ENCODE measurements at regions not wholly inside any gene's neighbourhood (a gene's known extent, or its start where the extent isn't known, plus 50 kb on each side); places are given as distances from the start of the nearest gene placed in this dataset.

DNA sequence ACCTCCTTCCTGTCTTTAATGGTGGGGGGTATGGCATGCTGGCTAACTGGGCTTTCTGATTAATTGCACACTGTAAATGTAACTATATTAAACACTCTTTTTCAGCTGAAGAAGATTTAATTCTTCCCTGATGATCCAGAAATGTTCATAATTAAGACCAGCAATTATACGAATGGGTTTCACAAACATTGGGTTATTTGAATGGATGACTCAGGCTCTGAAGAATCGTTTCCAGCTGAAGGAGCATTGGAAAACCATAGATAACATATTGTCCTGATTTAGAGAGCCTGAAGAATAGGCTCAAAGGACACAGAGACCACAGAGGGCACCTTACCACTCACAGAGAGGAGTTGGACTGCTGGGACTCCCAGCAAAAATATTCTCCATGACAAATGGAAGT is 130.7 kb upstream of the SSTR4 start:
- H3K4me3 ChIP-seq (replicated peaks; ENCODE audit: low read depth, low read length), result no peak overlapping the region
- DNase-seq (ENCODE audit: low read depth), result no peak
- TF ChIP-seq CTCF (IDR thresholded peaks at IDR 0.05; ENCODE audit: low read length, missing control alignments), result no peak

GRCh38 chr20:22904905-22905304 is 130.2 kb upstream of the SSTR4 start:
- no peak for DNase-seq (ENCODE audit: low read depth)
- no peak for TF ChIP-seq CTCF (IDR thresholded peaks at IDR 0.05; ENCODE audit: low read length, missing control alignments)
- H3K4me3 ChIP-seq (replicated peaks; ENCODE audit: low read depth, low read length), result no peak overlapping the region

DNA sequence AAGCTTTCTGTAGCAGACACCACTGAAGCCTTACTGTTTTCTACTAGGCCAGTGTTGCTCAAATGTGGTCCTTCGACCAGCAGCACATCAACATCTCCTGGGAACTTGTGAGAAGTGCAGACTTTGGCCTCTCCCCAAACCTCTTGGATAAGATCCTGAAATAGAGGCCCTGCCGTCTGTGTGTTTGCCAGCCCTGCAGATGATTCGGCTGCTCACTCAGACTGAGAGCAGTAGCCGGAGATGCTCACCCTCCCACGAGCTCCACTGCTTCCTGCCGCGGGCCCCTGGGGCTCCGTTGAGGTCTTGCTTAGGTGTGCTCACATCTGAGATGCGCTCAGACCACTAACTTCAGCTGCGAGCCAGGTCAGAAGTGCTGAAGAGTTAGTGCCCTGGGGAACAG is 129.5 kb upstream of the SSTR4 start:
- TF ChIP-seq CTCF (IDR thresholded peaks at IDR 0.05; ENCODE audit: low read length, missing control alignments), result no peak
- DNase-seq (ENCODE audit: low read depth), result peak; percentile 84
- H3K4me3 ChIP-seq (replicated peaks; ENCODE audit: low read depth, low read length), result no peak overlapping the region

DNA sequence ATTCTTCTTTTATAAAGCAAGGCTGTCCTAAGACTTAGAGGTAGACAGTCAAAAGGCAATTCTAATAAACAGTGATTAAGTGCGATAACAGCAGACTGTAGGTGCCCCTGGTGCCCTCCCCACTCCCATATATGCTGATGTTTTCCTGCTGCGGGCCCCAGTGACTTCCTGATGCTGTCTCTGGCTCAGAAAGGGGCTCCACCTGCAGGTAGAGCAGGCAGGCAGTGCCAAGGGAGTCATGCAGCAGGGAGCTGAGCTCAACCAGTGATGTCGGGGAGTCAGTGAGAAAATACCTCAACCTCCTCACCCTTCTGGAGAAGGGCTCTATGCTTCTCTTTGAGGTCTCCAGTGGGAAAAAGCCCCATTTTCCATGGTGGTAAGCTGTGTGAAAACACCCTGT is 126.7 kb upstream of the SSTR4 start:
- no peak for DNase-seq (ENCODE audit: low read depth)
- no peak overlapping the region for H3K4me3 ChIP-seq (replicated peaks; ENCODE audit: low read depth, low read length)
- TF ChIP-seq CTCF (IDR thresholded peaks at IDR 0.05; ENCODE audit: low read length, missing control alignments), result no peak

GRCh38 chr20:22908944-22909343 is 126.2 kb upstream of the SSTR4 start:
- TF ChIP-seq CTCF (IDR thresholded peaks at IDR 0.05; ENCODE audit: low read length, missing control alignments), result no peak
- H3K4me3 ChIP-seq (replicated peaks; ENCODE audit: low read depth, low read length), result no peak overlapping the region
- DNase-seq (ENCODE audit: low read depth), result no peak

DNA sequence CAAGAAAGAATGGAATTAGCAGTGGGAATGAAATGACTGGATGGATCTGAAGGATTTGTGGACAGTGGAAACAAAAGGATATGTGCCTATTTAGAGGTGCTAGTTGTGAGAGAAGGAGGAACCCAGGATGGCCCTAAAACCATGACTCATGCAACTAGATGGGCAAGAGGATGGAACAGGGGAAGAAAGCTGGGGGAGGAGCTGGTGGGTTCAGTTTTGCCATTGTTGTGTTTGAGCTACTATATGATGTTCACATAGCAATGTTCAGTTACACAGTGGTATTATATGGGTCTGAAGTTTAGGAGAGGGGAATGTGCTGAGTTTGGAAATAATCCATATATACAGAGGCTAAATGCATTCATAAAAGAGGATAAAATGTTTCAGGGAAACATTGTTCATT is 125.7 kb upstream of the SSTR4 start:
- DNase-seq (ENCODE audit: low read depth), result no peak
- TF ChIP-seq CTCF (IDR thresholded peaks at IDR 0.05; ENCODE audit: low read length, missing control alignments), result no peak
- H3K4me3 ChIP-seq (replicated peaks; ENCODE audit: low read depth, low read length), result no peak overlapping the region

- no peak overlapping the region for H3K4me3 ChIP-seq (replicated peaks; ENCODE audit: low read depth, low read length)
- no peak for DNase-seq (ENCODE audit: low read depth)
- TF ChIP-seq CTCF (IDR thresholded peaks at IDR 0.05; ENCODE audit: low read length, missing control alignments), result no peak
Measured at GRCh38 chr20:22910287-22910852, 124.7 kb upstream of the SSTR4 start.
